T-cell (primary cell): ENCODE measurements at regions not wholly inside any gene's neighbourhood (a gene's known extent, or its start where the extent isn't known, plus 50 kb on each side); places are given as distances from the start of the nearest gene placed in this dataset.

ENCODE experiments used
- ATAC-seq, 4 experiments: fragments of 200-7000 bp in 3 of 4; fragments of 150-1000 bp in 1 of 4; cut with Tn5 transposase; replicated peaks in 1 of 4; 1 replicate in 3 of 4; 2 replicates in 1 of 4; pipeline ENCODE4 v1.10.0; 2021; ENCODE audit warnings: moderate library complexity in 3 of 4, mild to moderate bottlenecking in 2 of 4, moderate number of reproducible peaks in 1 of 4
- CTCF ChIA-PET, 2 donors: fragments of 300-600 bp; sonication (Branson Sonifier 250); formaldehyde crosslinking; loops; one replicate each; lab custom pipeline; 2022; ENCODE audit warnings: antibody characterized with exemption in 2 of 2; lab: Charles Lee
- POLR2A ChIA-PET, 2 donors: fragments of 300-600 bp; sonication (Branson Sonifier 250); formaldehyde crosslinking; loops; one replicate each; lab custom pipeline; 2022; ENCODE audit warnings: antibody characterized with exemption in 2 of 2; lab: Charles Lee
- DNase-seq, 35 experiments: peaks; one replicate each; pipeline versions ENCODE4 v3.0.0 to v3.0.0-alpha.2; 2013 to 2023
- H3K27ac ChIP-seq: one replicate; pipeline ENCODE4 v1.5.1; 2013; ENCODE audit warnings: low read length
- H3K27me3 ChIP-seq, 2 experiments: replicated peaks in 1 of 2; 1 replicate in 1 of 2; 2 replicates in 1 of 2; pipeline versions ENCODE4 v1.6.1 to v1.7.0; 2013; ENCODE audit warnings: low read length in 1 of 2, mixed read lengths in 1 of 2; ENCODE audit not compliant: control insufficient read depth in 2 of 2, insufficient read depth in 2 of 2; ENCODE audit errors: extremely low read depth in 1 of 2
- H3K36me3 ChIP-seq, 2 donors: 1 replicate in 1 of 2; 2 replicates in 1 of 2; pipeline versions ENCODE4 v1.6.1 to v1.7.0; 2013; ENCODE audit warnings: low read length in 1 of 2; ENCODE audit not compliant: control insufficient read depth in 2 of 2, insufficient read depth in 1 of 2; ENCODE audit errors: extremely low read depth in 1 of 2
- H3K4me1 ChIP-seq, 2 experiments: 1 replicate in 1 of 2; 2 replicates in 1 of 2; pipeline versions ENCODE4 v1.6.1 to v1.7.0; 2013; ENCODE audit warnings: low read length in 2 of 2, mixed read lengths in 1 of 2; ENCODE audit not compliant: insufficient read depth in 2 of 2, control insufficient read depth in 1 of 2; ENCODE audit errors: extremely low read depth in 1 of 2
- H3K4me3 ChIP-seq, 2 donors: 1 replicate in 1 of 2; 2 replicates in 1 of 2; pipeline versions ENCODE4 v1.5.1 to v1.7.0; 2013; ENCODE audit warnings: mild to moderate bottlenecking in 2 of 2, low read length in 1 of 2, moderate library complexity in 1 of 2; ENCODE audit not compliant: control insufficient read depth in 1 of 2; ENCODE audit errors: extremely low read depth in 1 of 2
- H3K9me3 ChIP-seq: 2 replicates; pipeline ENCODE4 v1.7.0; 2013
- H3K27ac Mint-ChIP-seq, 2 donors: one replicate each; pipeline ENCODE4 v1.8.0; 2020 to 2021; ENCODE audit warnings: mild to moderate bottlenecking in 2 of 2, mixed read lengths in 2 of 2
- H3K27me3 Mint-ChIP-seq, 2 donors: one replicate each; pipeline ENCODE4 v1.8.0; 2021 to 2022; ENCODE audit warnings: mixed read lengths in 2 of 2
- H3K36me3 Mint-ChIP-seq: one replicate; pipeline ENCODE4 v1.8.0; 2021; ENCODE audit warnings: mixed read lengths
- H3K4me1 Mint-ChIP-seq, 3 donors: one replicate each; pipeline ENCODE4 v1.8.0; 2020 to 2022; ENCODE audit warnings: mixed read lengths in 3 of 3, mild to moderate bottlenecking in 1 of 3
- H3K4me3 Mint-ChIP-seq, 3 donors: one replicate each; pipeline ENCODE4 v1.8.0; 2020 to 2022; ENCODE audit warnings: mild to moderate bottlenecking in 3 of 3, mixed read lengths in 3 of 3, moderate library complexity in 3 of 3
- H3K9me3 Mint-ChIP-seq, 3 donors: one replicate each; pipeline ENCODE4 v1.8.0; 2020 to 2022; ENCODE audit warnings: mixed read lengths in 3 of 3
- WGBS: methylation state at CpG from one replicate; pipeline ENCODE4 v1.1.5; 2013; ENCODE audit warnings: missing lambda C conversion rate; ENCODE audit not compliant: insufficient coverage; 5-methylcytosine and 5-hydroxymethylcytosine counted together

- Histone ChIP-seq H3K27me3 (no peaks in the 10 kb centered on the region), H3K4me3 (no peak overlapping the region), H3K27ac (no peak overlapping the region), H3K9me3 (no peaks in the 10 kb centered on the region), H3K36me3 (no peaks in the 10 kb centered on the region), H3K4me1 (no peaks in the 10 kb centered on the region)
- ChIA-PET POLR2A (no interaction called here), CTCF (no interaction called here)
- no peak overlapping the region for H3K4me3 Mint-ChIP-seq
- H3K4me1 Mint-ChIP-seq = no peaks in the 10 kb centered on the region
- peaks cover 14 to 29% (median 27%) of the 10 kb centered on the region in 3 donors for H3K9me3 Mint-ChIP-seq
- no peaks in the 10 kb centered on the region for H3K36me3 Mint-ChIP-seq
- H3K27me3 Mint-ChIP-seq = no peaks in the 10 kb centered on the region
- ATAC-seq (no peak), DNase-seq (no peak)
- WGBS = 93% methylated on average over 3 of the region's 3 CpGs
- no peak overlapping the region for H3K27ac Mint-ChIP-seq
Observed at GRCh38 chr1:188669728-188670382, 1807.8 kb downstream of the BRINP3 start.

GRCh38 chr1:188670837-188671236, 1806.8 kb downstream of the BRINP3 start:
- ChIA-PET POLR2A (no interaction called here), CTCF (no interaction called here)
- 100% methylated on average over 1 of the region's 2 CpGs for WGBS
- Histone ChIP-seq H3K27ac (no peak overlapping the region), H3K9me3 (no peaks in the 10 kb centered on the region), H3K36me3 (no peaks in the 10 kb centered on the region), H3K4me1 (no peaks in the 10 kb centered on the region), H3K4me3 (no peak overlapping the region), H3K27me3 (no peaks in the 10 kb centered on the region)
- no peak for DNase-seq
- no peak for ATAC-seq
- Mint-ChIP-seq H3K27ac (no peak overlapping the region), H3K27me3 (no peaks in the 10 kb centered on the region), H3K36me3 (no peaks in the 10 kb centered on the region), H3K9me3 (peaks cover 14 to 32% (median 30%) of the 10 kb centered on the region in 3 donors), H3K4me1 (no peaks in the 10 kb centered on the region), H3K4me3 (no peak overlapping the region)

- H3K36me3 ChIP-seq = no peaks in the 10 kb centered on the region
- H3K27ac ChIP-seq = no peak overlapping the region
- Mint-ChIP-seq H3K36me3 (no peaks in the 10 kb centered on the region), H3K27me3 (no peaks in the 10 kb centered on the region), H3K9me3 (peaks cover 11 to 32% (median 23%) of the 10 kb centered on the region in 3 donors), H3K4me3 (no peak overlapping the region), H3K4me1 (no peaks in the 10 kb centered on the region), H3K27ac (no peak overlapping the region)
- no peak for DNase-seq
- H3K4me3 ChIP-seq = no peak overlapping the region
- H3K9me3 ChIP-seq = no peaks in the 10 kb centered on the region
- H3K27me3 ChIP-seq = no peaks in the 10 kb centered on the region
- CTCF ChIA-PET = no interaction called here
- H3K4me1 ChIP-seq = no peaks in the 10 kb centered on the region
- ATAC-seq = no peak
- POLR2A ChIA-PET = no interaction called here
Observed at GRCh38 chr1:188672153-188672552, 1805.5 kb downstream of the BRINP3 start.

- Mint-ChIP-seq H3K4me1 (no peaks in the 10 kb centered on the region), H3K27me3 (no peaks in the 10 kb centered on the region), H3K9me3 (peaks cover 11 to 30% (median 16%) of the 10 kb centered on the region in 3 donors), H3K4me3 (no peak overlapping the region), H3K36me3 (no peaks in the 10 kb centered on the region), H3K27ac (no peak overlapping the region)
- Histone ChIP-seq H3K4me1 (no peaks in the 10 kb centered on the region), H3K9me3 (peaks cover 2% of the 10 kb centered on the region), H3K4me3 (no peak overlapping the region), H3K27me3 (no peaks in the 10 kb centered on the region), H3K36me3 (no peaks in the 10 kb centered on the region), H3K27ac (no peak overlapping the region)
- POLR2A ChIA-PET = no interaction called here
- CTCF ChIA-PET = no interaction called here
- no peak for DNase-seq
- WGBS = no CpG with 5 or more reads among the region's 4 CpGs
- ATAC-seq = no peak
Observed at GRCh38 chr1:188689542-188689941, 1788.1 kb downstream of the BRINP3 start.

GRCh38 chr1:188700116-188700515, 1777.5 kb downstream of the BRINP3 start:
- Mint-ChIP-seq H3K4me3 (no peak overlapping the region), H3K27me3 (no peaks in the 10 kb centered on the region), H3K4me1 (no peaks in the 10 kb centered on the region), H3K27ac (no peak overlapping the region), H3K9me3 (peaks cover 12 to 49% (median 21%) of the 10 kb centered on the region in 3 donors), H3K36me3 (no peaks in the 10 kb centered on the region)
- POLR2A ChIA-PET = no interaction called here
- H3K27me3 ChIP-seq = no peaks in the 10 kb centered on the region
- H3K4me1 ChIP-seq = no peaks in the 10 kb centered on the region
- ATAC-seq (no peak), DNase-seq (no peak)
- CTCF ChIA-PET = no interaction called here
- H3K4me3 ChIP-seq = no peak overlapping the region
- H3K9me3 ChIP-seq = no peaks in the 10 kb centered on the region
- H3K27ac ChIP-seq = no peak overlapping the region
- H3K36me3 ChIP-seq = no peaks in the 10 kb centered on the region
- no CpG with 5 or more reads among the region's 2 CpGs for WGBS

- Mint-ChIP-seq H3K27ac (no peak overlapping the region), H3K36me3 (no peaks in the 10 kb centered on the region), H3K4me3 (no peak overlapping the region), H3K27me3 (no peaks in the 10 kb centered on the region), H3K4me1 (no peaks in the 10 kb centered on the region), H3K9me3 (peaks cover 4 to 35% (median 14%) of the 10 kb centered on the region in 3 donors)
- Histone ChIP-seq H3K27me3 (no peaks in the 10 kb centered on the region), H3K9me3 (no peaks in the 10 kb centered on the region), H3K4me3 (no peak overlapping the region), H3K4me1 (no peaks in the 10 kb centered on the region), H3K36me3 (no peaks in the 10 kb centered on the region), H3K27ac (no peak overlapping the region)
- POLR2A ChIA-PET = no interaction called here
- WGBS = 86% methylated on average over 1 of the region's 4 CpGs
- no peak for ATAC-seq
- CTCF ChIA-PET = interaction anchor here in 1 of 2 donors (0.5 kb wide), 1 partner anchor 1653 kb away, joined by 5 read pairs; no protein-coding TSS in a partner anchor
- no peak for DNase-seq
Observed at GRCh38 chr1:188706742-188707141, 1770.9 kb downstream of the BRINP3 start.
